K562 (cell line): ENCODE measurements at regions not wholly inside any gene's neighbourhood (a gene's known extent, or its start where the extent isn't known, plus 50 kb on each side); places are given as distances from the start of the nearest gene placed in this dataset.

ENCODE experiments used
- ARID2 ChIP-seq: fragments of 450-650 bp; IDR thresholded peaks from 2 replicates; pipeline ENCODE4 v1.6.1; 2017; ENCODE audit warnings: antibody characterized with exemption, mild to moderate bottlenecking
- ATF6 ChIP-seq: sonication (generic); formaldehyde crosslinking; IDR thresholded peaks from 2 replicates; pipeline ENCODE4 v1.4.0; 2020; ENCODE audit warnings: mild to moderate bottlenecking, missing genetic modification reagents
- CREB3 ChIP-seq: fragments of 450-650 bp; conservative IDR thresholded peaks from 2 replicates; pipeline ENCODE4 v1.6.1; 2016; ENCODE audit warnings: missing genetic modification characterization, low read depth, mild to moderate bottlenecking, missing compliant biosample characterization, moderate library complexity
- ELF2 ChIP-seq: fragments of 250-450 bp; sonication (Bioruptor Pico); IDR thresholded peaks from 2 replicates; pipeline ENCODE4 v1.5.0; 2021; ENCODE audit warnings: mild to moderate bottlenecking
- GATAD2A ChIP-seq: fragments of 450-650 bp; IDR thresholded peaks from 2 replicates; pipeline ENCODE4 v1.6.1; 2017
- HDAC3 ChIP-seq: fragments of 450-650 bp; IDR thresholded peaks from 2 replicates; pipeline ENCODE4 v1.6.1; 2018; ENCODE audit warnings: borderline replicate concordance, mild to moderate bottlenecking, moderate library complexity; ENCODE audit not compliant: partially characterized antibody
- KDM4B ChIP-seq, 2 experiments: fragments of 450-650 bp in 1 of 2; sonication (generic) in 1 of 2; IDR thresholded peaks; 2 replicates each; pipeline ENCODE4 v1.6.1; 2016 to 2017; ENCODE audit warnings: borderline replicate concordance in 2 of 2, antibody characterized with exemption in 1 of 2, low read depth in 1 of 2, mild to moderate bottlenecking in 1 of 2
- MCM3 ChIP-seq: fragments of 450-650 bp; IDR thresholded peaks from 2 replicates; pipeline ENCODE4 v1.6.1; 2016
- MEIS2 ChIP-seq: fragments of 450-650 bp; IDR thresholded peaks from 2 replicates; pipeline ENCODE4 v1.6.1; 2014; ENCODE audit warnings: mild to moderate bottlenecking; ENCODE audit not compliant: partially characterized antibody
- MLLT1 ChIP-seq, 2 experiments: fragments of 450-650 bp; IDR thresholded peaks; 2 replicates each; pipeline ENCODE4 v1.6.1; 2016
- NFE2 ChIP-seq: IDR thresholded peaks from 2 replicates; pipeline ENCODE4 v1.6.1; 2014; ENCODE audit warnings: antibody characterized with exemption, low read depth
- NFIX ChIP-seq: fragments of 250-450 bp; sonication (Bioruptor Pico); IDR thresholded peaks from 2 replicates; pipeline ENCODE4 v1.4.0; 2020; ENCODE audit warnings: low read depth, mild to moderate bottlenecking, moderate library complexity
- PCBP1 ChIP-seq: fragments of 200-400 bp; formaldehyde crosslinking; IDR thresholded peaks from 2 replicates; pipeline ENCODE4 v1.6.1; 2018; ENCODE audit warnings: mild to moderate bottlenecking, low read depth, low read length; ENCODE audit not compliant: poor library complexity, severe bottlenecking
- SAP30 ChIP-seq: fragments of 200-600 bp; sonication (generic); IDR thresholded peaks from 2 replicates; pipeline ENCODE4 v1.6.1; 2012; ENCODE audit warnings: borderline replicate concordance, low read depth, mild to moderate bottlenecking, moderate library complexity, low read length, control low read depth, inconsistent platforms; ENCODE audit not compliant: insufficient read depth, poor library complexity, severe bottlenecking
- TRIM24 ChIP-seq, 2 experiments: fragments of 450-650 bp; IDR thresholded peaks; 2 replicates each; pipeline ENCODE4 v1.6.1; 2016
- WHSC1 ChIP-seq: IDR thresholded peaks from one replicate; pipeline ENCODE4 v1.6.1; 2012; ENCODE audit warnings: low read length, control low read depth, inconsistent platforms
- ZKSCAN8 ChIP-seq: fragments of 200-800 bp; sonication (Bioruptor generic); IDR thresholded peaks from 2 replicates; pipeline ENCODE4 v1.6.1; 2016; ENCODE audit warnings: missing genetic modification characterization, missing compliant biosample characterization
- ZNF239 ChIP-seq: fragments of 250-450 bp; sonication (Bioruptor Pico); IDR thresholded peaks from 2 replicates; pipeline ENCODE4 v1.4.0; 2020; ENCODE audit warnings: mild to moderate bottlenecking
- ZNF408 ChIP-seq: fragments of 250-450 bp; sonication (Bioruptor Pico); IDR thresholded peaks from 2 replicates; pipeline ENCODE4 v1.4.0; 2020; ENCODE audit warnings: low read depth, mild to moderate bottlenecking, moderate library complexity
- ZNF507 ChIP-seq: conservative IDR thresholded peaks from 2 replicates; pipeline ENCODE4 v1.6.1; 2017; ENCODE audit warnings: missing genetic modification characterization, missing compliant biosample characterization
- ZNF77 ChIP-seq: fragments of 250-450 bp; sonication (Bioruptor Pico); IDR thresholded peaks from 2 replicates; pipeline ENCODE4 v1.5.0; 2020
- ZNF79 ChIP-seq: fragments of 250-450 bp; sonication (Bioruptor Pico); IDR thresholded peaks from 2 replicates; pipeline ENCODE4 v1.4.0; 2020; ENCODE audit warnings: low read depth, mild to moderate bottlenecking, moderate library complexity
- ZNF830 ChIP-seq: fragments of 250-450 bp; sonication (Bioruptor Pico); IDR thresholded peaks from 2 replicates; pipeline ENCODE4 v1.5.0; 2021; ENCODE audit warnings: mild to moderate bottlenecking
- TF ChIP-seq, protein P1 (sequence below): fragments of 450-650 bp; formaldehyde crosslinking; IDR thresholded peaks from 2 replicates; pipeline ENCODE4 v1.4.0; 2020; ENCODE audit warnings: mild to moderate bottlenecking, moderate library complexity
- TF ChIP-seq, protein P2 (sequence below): fragments of 250-450 bp; sonication (Bioruptor Pico); IDR thresholded peaks from 2 replicates; pipeline ENCODE4 v1.8.0; 2021; ENCODE audit warnings: borderline replicate concordance, mild to moderate bottlenecking, moderate library complexity; ENCODE audit not compliant: poor library complexity, severe bottlenecking

GRCh38 chr10:21180604-21181003 lies 283.5 kb upstream of the NEBL start (continued):
- TF ChIP-seq ZKSCAN8 (CRISPR knock-in tag) = no peak
- no peak for TF ChIP-seq ATF6 (CRISPR knock-in tag)
- TF ChIP-seq ZNF79 (CRISPR knock-in tag) = no peak
- no peak for TF ChIP-seq ZNF507 (tag)
- TF ChIP-seq ZNF830 = no peak
- no peak for TF ChIP-seq ZNF77 (CRISPR knock-in tag)
- peak; percentile 29 to 73; a peak in 2 of 4 replicates for TF ChIP-seq TRIM24 (IDR thresholded peaks at IDR 0.05)
- TF ChIP-seq MCM3 = no peak
- TF ChIP-seq MLLT1 (IDR thresholded peaks at IDR 0.05) = no peak
- TF ChIP-seq ZNF239 (CRISPR knock-in tag) = no peak
- no peak for TF ChIP-seq CREB3 (tag)
- TF ChIP-seq GATAD2A = no peak
- no peak for TF ChIP-seq ZNF408 (CRISPR knock-in tag)
- TF ChIP-seq ARID2 = no peak
- peak; percentile 17 for TF ChIP-seq HDAC3
- peak; percentile 45; the same call in 1 of the 2 replicates for TF ChIP-seq NFE2
- no peak for TF ChIP-seq ELF2 (CRISPR knock-in tag)
- TF ChIP-seq, protein P1, sequence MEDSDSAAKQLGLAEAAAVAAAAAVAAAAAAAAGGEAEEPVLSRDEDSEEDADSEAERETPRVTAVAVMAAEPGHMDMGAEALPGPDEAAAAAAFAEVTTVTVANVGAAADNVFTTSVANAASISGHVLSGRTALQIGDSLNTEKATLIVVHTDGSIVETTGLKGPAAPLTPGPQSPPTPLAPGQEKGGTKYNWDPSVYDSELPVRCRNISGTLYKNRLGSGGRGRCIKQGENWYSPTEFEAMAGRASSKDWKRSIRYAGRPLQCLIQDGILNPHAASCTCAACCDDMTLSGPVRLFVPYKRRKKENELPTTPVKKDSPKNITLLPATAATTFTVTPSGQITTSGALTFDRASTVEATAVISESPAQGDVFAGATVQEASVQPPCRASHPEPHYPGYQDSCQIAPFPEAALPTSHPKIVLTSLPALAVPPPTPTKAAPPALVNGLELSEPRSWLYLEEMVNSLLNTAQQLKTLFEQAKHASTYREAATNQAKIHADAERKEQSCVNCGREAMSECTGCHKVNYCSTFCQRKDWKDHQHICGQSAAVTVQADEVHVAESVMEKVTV (CRISPR knock-in tag) = no peak
- TF ChIP-seq MEIS2 = peak; percentile 60
- TF ChIP-seq NFIX = no peak
- no peak for TF ChIP-seq WHSC1
- no peak for TF ChIP-seq KDM4B (IDR thresholded peaks at IDR 0.05; ENCODE audit: borderline replicate concordance in 2 of 2, low read depth in 1 of 2)
- TF ChIP-seq, protein P2, sequence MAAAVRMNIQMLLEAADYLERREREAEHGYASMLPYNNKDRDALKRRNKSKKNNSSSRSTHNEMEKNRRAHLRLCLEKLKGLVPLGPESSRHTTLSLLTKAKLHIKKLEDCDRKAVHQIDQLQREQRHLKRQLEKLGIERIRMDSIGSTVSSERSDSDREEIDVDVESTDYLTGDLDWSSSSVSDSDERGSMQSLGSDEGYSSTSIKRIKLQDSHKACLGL (CRISPR knock-in tag) = no peak
- no peak for TF ChIP-seq SAP30
- TF ChIP-seq PCBP1 = no peak
